HG03066 (cell line): ENCODE measurements at regions not wholly inside any gene's neighbourhood (a gene's known extent, or its start where the extent isn't known, plus 50 kb on each side); places are given as distances from the start of the nearest gene placed in this dataset.
"Not testable (repeated sequence)": the region's sequence is repeated elsewhere in the genome, so short reads cannot be mapped to it uniquely, and the experiment has no call there.

Experiments
- ATAC-seq: cut with Tn5 transposase; IDR thresholded peaks from one replicate; pipeline ENCODE4 v1.9.1; 2021; ENCODE audit warnings: low read depth; ENCODE audit not compliant: unreplicated experiment

DNA sequence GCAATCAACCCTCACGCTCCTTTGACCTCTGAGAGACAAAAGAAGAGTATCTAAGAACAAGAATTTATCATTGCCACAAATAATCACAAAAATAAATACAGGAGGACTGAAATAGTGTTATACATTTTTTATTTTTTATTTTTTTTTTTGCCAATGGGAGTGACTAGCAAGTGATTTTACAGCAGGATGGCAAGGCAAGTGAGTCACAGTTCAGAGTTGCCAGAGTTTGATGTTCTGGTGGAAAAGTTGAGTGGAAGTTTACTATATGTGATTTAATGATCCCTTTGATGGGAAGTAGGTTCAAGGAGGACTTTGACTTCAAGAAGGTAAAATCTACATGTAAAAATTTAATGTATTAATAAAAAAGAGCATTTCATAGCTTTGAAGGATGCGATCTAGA, 2691.4 kb downstream of the PCDH9 start:
- no peak for ATAC-seq

DNA sequence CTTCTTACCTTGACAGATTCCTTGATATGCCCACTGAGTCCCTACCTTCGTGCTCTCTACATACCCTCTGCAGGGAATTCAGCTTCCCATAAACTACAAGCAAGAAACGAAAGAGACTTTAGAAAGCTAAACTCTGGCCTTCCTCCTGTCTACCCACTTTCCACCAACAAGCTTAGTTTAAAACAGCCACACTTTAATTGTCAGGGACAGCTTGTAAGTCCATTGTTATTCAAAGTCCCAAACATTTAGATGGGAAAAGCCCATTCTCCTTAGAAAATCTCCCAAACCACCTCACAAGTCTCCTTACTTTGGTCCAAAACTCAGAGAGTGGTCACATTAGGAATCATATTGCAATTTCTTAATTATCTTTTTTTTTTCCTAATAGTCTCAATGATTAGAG, 2695.8 kb downstream of the PCDH9 start:
- ATAC-seq = no peak

GRCh38 chr13:64531400-64531799, 2698.7 kb downstream of the PCDH9 start:
- no peak for ATAC-seq

DNA sequence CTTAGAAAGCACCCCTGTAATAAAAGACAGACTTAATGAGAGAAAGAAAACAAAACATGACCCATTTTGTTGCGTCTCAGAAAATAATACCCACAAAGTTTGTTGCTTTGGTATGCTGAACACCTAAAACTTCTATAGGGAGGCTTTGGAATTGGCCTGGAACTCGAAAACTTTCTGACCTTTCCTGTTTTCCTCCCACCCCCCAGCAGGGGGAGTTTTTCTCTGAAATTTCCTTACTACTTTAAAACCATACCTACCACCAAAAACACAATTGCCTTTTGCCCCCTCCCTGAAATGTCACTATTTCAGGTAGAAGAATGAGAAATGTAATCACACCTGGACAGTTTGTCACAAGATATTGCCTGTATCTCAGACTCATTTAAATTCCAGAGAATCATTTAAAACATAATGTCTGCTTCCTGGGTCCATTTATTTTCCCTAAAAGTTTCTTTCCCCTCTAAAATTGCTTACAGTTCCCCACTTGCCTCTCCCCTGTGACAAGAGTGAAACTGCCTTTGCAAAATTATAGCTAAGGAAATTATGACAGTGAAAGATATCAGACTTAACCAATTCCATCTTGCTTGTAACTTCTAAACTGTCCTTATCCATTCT, 2700.2 kb downstream of the PCDH9 start:
- no peak for ATAC-seq

DNA sequence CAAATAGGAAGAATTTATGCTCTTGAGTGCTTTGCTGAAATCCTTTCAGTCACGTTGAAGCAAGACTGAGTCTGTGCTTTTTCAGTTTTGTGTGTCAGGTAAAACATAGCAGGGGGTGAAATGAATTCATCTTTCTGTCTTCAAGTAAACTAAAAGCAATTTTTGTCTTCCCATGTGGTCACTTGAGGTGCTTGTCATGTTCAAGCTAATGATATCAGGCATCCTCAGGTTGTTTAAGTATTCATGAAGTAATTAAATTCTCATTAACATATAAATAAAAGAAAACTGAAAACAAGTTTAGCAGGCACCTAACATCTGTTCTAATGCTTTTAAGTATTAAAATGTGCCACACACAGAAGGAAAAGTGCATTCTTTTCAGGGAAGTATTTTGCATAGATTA, 2701.3 kb downstream of the PCDH9 start:
- ATAC-seq = no peak

DNA sequence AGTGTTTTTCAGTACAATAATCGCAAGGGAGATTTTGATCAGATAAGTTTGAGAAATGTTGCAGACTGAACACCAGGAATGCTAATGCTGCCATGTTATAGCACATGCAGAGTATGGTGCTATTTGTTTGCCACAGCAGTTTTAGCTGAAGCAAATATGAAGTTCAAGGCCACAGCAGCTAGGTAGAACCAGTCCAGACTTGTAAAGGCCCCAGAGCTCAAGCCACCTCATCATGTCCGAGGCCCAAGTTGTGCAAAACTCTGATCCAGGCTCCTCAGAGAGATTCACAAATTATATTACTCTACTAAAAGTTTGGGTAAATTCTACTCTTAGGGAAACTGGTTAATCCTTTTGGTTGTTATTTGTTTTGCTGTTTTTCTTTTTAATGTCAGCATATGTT, 2702.6 kb downstream of the PCDH9 start:
- ATAC-seq = no peak

DNA sequence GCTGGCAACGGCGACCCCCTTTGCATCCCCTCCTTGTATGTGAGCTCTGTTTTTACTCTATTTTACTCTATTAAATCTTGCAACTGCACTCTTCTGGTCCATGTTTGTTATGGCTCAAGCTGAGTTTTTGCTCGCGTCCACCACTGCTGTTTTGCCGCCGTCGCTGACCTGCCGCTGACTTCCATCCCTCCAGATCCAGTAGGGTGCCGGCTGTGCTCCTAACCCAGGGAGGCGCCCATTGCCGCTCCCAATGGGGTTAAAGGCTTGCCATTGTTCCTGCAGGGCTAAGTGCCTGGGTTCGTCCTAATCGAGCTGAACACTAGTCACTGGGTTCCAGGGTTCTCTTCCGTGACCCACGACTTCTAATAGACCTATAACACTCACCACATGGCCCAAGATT, 2704.4 kb downstream of the PCDH9 start:
- no peak for ATAC-seq

DNA sequence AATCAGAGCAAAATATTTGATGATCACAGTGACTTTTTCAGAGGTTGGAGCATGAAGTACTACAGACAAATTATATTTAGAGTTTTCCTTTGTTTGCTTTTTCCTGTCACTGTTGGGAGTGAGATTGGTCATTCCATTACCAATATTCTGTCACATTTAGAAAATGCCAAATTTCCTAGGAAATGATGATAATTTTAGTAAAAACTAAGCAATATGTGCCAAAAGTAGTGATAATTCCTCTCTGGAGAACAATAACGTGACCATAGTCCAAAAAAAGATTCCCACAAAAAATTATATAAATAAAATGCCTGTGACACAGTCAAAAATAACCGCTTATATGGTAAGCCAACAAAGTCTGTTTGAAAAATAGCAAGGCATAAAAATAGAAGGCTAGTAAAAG, 2719.4 kb downstream of the PCDH9 start:
- no peak for ATAC-seq

GRCh38 chr13:64506246-64506645, 2723.9 kb downstream of the PCDH9 start:
- no peak for ATAC-seq

DNA sequence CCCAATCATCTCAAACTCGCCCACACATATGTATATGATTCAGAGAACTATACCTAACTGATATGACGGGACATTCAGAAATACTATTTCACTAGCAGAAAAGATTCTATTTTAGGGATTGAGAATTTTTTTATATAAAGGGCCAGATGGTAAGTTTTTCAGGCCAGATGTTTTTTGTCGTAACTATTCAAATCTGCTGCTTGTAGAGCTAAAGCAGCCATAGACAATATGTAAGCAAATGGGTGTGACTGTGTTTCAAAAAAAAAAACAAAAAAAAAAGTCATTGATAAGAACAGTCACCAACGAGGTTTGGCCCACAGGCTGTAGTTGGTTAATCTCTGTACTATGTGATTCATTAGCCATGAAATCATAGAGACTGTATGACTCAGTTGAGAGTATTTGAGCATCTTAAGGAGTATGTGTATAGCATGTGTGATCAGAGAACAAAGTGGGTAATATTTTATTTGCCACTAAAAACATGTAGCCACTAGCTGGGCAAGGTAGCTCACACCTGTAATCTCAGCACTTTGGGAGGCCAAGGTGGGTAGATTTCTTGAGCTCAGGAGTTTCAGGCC, 2724.7 kb downstream of the PCDH9 start:
- ATAC-seq = no peak

GRCh38 chr13:64488731-64489130, 2741.4 kb downstream of the PCDH9 start:
- ATAC-seq = no peak

GRCh38 chr13:64482373-64482772, 2747.8 kb downstream of the PCDH9 start:
- no peak for ATAC-seq

GRCh38 chr13:64480672-64481071, 2749.5 kb downstream of the PCDH9 start:
- no peak for ATAC-seq

- no peak for ATAC-seq
These were observed 2749.9 kb downstream of the PCDH9 start for GRCh38 chr13:64480211-64480610.

GRCh38 chr13:64477146-64477545, 2753.0 kb downstream of the PCDH9 start:
- ATAC-seq = no peak

GRCh38 chr13:64476041-64476568, 2754.0 kb downstream of the PCDH9 start:
- ATAC-seq = not testable (repeated sequence)

DNA sequence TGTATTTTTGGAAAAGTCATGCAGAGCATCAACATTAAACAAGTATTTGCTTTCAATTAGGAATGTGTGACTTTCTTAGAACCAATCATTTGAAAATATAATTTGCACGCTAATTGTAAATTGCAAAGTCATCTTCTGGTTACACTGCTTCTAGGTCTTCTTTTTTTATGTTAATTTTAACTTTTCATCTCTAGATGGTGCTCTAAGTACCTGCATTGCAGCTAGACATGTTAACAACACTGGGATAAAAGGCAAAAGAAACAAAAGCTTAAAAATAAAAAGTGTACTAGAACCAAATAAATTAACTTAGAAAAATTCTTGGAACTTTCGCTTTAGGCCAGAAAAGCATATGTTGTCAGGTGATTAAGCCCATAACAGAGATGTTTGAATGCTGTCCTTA, 2758.2 kb downstream of the PCDH9 start:
- no peak for ATAC-seq

DNA sequence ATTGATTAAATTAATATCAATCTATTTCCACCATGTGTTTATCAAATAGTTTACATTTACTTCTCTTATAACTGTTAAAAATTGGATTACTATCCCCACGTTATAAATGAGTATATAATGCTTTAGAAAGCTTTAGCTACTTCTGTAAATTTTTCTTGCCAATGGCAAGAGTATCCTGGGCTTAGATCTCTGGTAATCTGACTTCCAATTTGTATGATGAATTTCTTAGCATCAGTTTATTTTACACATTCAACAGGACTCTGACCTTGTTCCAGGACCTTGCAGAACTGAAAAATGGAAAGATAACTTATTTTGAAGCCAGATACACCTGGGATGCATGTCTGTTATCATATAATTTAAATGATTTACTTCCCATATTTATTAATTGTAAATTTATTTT, 2759.4 kb downstream of the PCDH9 start:
- ATAC-seq = no peak

DNA sequence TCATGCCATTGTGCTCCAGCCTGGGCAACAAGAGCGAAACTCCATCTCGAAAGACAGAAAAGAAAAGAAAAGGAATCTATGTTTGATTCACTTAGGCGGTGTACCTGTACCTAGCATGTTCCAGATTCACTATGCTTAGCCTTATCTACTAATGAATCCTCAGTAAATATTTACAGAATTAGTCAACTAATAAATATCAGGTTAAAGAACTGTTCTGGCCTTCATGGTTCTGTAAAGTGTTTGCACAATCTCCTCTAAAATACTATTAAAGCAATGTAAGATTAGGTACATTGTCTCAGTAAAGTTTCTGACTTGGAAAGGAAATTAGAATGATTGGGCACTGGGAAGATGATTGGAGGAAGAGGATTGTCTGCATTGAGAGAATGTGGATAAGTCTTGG, 2770.4 kb downstream of the PCDH9 start:
- ATAC-seq = no peak

DNA sequence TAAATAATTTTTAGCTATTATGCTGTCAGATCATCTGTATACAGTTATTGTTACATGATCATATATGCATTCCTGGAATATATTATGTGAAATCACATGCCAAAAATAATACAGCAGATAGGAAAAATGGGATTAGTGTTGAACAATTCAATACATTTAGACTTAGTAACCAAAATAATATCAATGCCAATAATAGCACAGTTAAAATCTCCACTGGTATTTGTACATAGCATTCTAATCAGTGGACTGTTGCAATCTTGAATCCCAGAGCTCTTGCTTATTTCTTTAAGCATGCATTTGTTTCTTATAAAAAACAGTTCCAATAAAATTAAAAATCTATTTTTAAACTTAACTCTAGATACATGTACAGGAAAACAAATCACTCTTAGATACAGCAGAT, 2772.2 kb downstream of the PCDH9 start:
- ATAC-seq = no peak

DNA sequence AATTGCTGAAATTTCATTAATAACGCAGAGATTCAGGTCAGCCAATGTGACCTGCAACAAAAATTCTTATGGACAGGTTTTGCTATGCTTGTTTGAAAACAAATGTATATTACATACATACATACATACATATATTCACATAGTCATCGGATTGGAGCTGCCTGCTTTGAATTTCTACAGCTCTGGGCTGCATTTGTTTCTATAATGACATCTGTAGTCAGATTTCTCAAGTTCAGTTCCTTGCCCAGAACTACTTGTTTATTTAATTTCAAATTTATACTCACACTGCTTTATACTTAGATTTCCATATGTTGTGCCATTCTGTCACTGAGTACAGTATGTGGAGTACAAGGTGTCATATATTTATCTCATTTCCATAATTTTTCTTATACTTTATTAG, 2775.0 kb downstream of the PCDH9 start:
- no peak for ATAC-seq

DNA sequence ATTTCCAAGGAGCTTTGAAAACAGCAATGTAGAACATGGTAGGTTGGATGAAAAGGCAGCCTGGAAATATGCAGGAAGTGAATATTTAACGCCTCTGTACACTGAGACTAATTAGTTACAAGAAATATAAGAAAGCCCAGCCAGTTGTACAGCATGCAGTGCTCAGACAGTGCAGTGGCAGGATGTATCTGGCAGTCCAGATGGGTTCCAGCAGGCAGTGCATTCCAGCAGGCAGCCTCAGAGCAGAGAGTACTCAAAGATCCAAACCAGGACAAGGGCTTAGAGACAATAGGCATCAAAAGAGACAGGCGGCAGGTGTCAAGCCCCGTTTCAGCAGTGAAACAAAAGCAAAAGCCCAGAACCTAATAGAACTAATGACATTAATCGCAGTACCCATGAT, 2776.3 kb downstream of the PCDH9 start:
- no peak for ATAC-seq

DNA sequence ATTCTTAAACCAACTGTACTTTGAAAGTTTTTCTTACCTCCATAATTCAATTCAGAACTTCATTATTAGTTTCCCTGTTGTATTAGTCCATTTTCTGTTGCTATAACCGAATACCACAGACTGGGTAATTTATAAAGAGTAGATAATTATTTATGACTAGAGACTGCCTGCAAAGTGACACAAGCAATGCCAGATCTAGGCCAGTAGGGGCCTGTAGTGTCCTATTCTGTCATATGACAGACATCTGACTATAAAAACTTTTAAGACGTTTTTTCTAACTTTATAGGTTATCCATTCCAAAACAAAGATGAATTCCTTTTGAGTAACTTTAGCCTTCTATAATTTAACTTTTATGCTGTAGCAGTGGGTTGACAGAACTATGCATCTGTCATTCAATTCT, 2783.8 kb downstream of the PCDH9 start:
- ATAC-seq = no peak
